ENCODE measurements at regions not wholly inside any gene's neighbourhood (a gene's known extent, or its start where the extent isn't known, plus 50 kb on each side); places are given as distances from the start of the nearest gene placed in this dataset.

DNA sequence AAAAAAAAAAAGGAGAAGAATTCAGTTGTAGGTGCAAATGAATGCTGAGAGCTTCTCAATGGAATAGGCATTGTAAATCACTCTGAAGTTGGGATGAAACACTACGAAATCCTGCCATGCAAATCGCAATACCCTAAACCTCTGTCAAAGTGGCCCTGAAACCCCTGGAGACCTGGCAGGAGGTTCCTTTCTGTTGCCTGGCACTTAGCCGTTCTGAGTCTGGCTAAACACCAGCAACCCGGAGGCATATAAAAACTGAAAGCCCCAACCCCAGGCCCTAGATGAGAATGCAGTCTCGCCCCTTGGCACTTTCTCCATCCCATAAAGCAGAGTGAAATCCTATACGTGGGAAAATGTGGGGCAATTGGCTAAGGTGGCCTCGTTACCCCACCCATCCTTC is 151.5 kb upstream of the PARP11 start:
- POLR2A ChIA-PET = no interaction called here
- Mint-ChIP-seq H3K4me1 (peaks cover 25% of the 10 kb centered on the region), H3K27me3 (no peaks in the 10 kb centered on the region), H3K36me3 (no peaks in the 10 kb centered on the region), H3K9me3 (no peaks in the 10 kb centered on the region), H3K27ac (no peak overlapping the region), H3K4me3 (no peak overlapping the region)
- DNase-seq = no peak
- ATAC-seq (ENCODE audit: low read depth) = no peak

DNA sequence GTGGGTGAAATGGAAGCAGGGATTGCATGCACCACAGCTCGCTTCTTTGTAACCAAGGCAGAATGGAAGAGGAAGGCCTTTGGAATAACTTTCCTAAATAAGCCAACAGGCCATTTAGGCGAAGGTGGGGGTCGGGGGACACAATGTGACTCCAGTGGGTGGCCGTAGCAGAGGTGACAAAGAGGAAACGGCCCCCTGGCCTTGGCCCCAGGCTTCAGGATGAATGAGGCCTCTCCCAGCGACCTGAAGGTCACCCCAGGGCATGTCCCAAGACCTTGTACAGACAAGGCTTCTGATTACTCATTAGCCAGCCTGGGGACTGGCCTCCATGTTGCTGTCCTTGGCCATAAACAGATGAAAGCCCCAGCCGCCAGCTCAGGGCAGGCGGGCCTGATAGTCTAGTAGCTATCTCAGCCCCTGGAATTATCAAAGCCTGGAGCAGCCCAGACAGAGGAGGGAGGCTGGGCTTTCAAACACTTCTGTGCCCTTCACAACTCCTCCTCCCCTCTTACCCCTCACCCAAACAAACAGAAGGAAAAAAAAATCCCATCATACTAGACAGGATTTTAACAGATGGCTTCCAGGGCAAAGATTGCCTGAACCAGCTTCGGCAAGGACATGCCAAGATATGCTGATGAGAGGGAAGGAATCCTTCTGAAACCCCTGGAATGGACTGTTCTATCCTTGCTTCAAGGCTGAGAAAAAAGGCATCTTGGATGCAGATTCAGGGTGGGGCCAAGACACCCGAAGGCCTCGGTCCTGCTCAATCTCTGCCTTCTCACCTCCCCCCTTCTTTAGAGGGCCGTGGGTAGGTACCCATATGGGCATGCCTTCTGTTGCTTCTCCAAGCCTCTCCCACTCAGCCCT is 142.3 kb upstream of the PARP11 start:
- Mint-ChIP-seq H3K4me1 (no peaks in the 10 kb centered on the region), H3K4me3 (no peak overlapping the region), H3K9me3 (no peaks in the 10 kb centered on the region), H3K27ac (no peak overlapping the region), H3K27me3 (peaks cover 2% of the 10 kb centered on the region), H3K36me3 (no peaks in the 10 kb centered on the region)
- DNase-seq = no peak
- POLR2A ChIA-PET = no interaction called here
- no peak for ATAC-seq (ENCODE audit: low read depth)

DNA sequence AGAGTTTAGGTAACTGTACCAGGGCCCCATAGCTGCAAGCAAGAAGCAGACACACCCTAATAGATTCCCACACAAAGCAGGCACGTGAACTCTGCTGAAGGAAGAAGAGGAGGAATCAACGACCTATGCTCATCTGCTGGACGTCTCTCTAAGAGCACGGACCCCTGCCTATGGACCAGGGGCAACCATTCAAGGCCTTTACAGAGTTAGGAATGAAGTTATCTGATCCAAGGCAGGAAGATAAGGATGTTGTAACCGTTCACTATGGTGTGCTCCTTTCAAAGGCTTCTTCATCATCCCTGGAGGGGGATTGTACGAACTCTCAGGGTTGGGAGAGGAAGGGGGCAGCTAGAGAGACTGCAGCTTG is 141.6 kb upstream of the PARP11 start:
- DNase-seq = no peak
- no peak overlapping the region for H3K4me3 Mint-ChIP-seq
- no peaks in the 10 kb centered on the region for H3K36me3 Mint-ChIP-seq
- no peak overlapping the region for H3K27ac Mint-ChIP-seq
- no peak for ATAC-seq (ENCODE audit: low read depth)
- POLR2A ChIA-PET = no interaction called here
- H3K4me1 Mint-ChIP-seq = no peaks in the 10 kb centered on the region
- H3K9me3 Mint-ChIP-seq = no peaks in the 10 kb centered on the region
- peaks cover 2% of the 10 kb centered on the region for H3K27me3 Mint-ChIP-seq

DNA sequence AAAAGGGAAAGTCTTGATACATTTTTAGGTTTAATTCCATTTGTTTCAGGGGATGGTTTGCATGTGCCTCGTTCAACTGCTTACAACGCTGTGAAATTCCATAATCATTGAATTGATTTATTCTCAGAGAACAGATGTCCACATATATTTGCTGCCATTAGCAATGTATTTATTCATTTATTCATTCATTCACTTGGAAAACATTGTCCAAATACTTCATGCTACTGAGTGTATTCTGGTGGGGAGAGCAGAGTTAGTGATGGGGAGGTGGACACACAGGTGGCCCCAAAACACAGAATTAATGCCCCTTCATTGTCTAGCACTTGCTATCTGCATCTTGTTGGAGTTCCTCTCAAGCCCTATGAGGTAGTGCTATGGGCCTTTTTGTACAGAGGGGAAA is 141.2 kb upstream of the PARP11 start:
- no peaks in the 10 kb centered on the region for H3K9me3 Mint-ChIP-seq
- H3K27ac Mint-ChIP-seq = no peak overlapping the region
- POLR2A ChIA-PET = no interaction called here
- H3K36me3 Mint-ChIP-seq = no peaks in the 10 kb centered on the region
- ATAC-seq (ENCODE audit: low read depth) = no peak
- no peak for DNase-seq
- peaks cover 2% of the 10 kb centered on the region for H3K27me3 Mint-ChIP-seq
- H3K4me3 Mint-ChIP-seq = no peak overlapping the region
- H3K4me1 Mint-ChIP-seq = no peaks in the 10 kb centered on the region

DNA sequence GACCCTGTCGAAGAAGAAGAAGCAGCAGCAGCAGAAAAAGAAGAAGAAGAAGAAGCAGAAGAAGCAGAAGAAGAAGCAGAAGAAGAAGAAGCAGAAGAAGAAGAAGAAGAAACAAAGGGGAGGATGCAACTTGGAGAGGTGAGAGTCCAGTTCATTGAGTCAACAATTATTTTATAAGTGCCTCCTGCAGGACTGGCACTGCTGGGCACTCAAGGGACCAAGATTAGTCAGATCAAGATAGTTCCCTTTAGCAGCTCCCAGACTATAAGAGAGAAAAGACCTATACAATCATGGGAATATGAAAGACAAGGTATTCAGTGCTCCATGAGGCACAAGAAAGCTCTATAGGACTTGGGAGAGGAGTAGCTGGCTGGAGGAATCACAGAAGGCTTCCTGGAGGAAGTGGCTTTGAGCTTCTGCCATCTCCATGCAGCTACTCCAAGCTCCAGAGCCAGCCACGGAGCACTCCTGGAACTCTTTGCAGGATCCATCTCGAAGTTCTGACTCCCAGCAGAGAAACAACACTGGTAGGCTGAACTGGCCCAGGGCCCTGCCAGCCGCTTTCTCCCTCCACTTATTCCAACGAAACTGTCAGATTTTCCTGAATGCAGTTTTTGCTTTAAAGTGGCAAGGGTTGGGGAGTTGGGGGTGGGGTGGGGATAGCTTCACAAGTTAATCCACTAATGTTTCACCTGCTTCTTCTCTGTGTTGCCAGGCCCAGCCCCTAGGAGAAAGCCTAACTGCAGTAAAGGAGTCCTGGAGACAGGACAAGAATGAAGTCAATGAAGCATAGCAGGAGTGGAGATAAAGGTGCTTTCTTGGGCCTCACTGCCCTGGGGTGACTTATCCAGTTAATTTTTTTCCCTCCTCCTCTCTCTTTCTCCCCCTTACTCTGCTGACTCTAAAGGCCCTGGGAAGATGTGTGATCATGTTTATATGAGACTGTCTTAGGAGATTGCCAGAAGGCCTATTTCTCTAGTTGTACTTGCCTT is 140.1 kb upstream of the PARP11 start:
- H3K9me3 Mint-ChIP-seq = no peaks in the 10 kb centered on the region

DNA sequence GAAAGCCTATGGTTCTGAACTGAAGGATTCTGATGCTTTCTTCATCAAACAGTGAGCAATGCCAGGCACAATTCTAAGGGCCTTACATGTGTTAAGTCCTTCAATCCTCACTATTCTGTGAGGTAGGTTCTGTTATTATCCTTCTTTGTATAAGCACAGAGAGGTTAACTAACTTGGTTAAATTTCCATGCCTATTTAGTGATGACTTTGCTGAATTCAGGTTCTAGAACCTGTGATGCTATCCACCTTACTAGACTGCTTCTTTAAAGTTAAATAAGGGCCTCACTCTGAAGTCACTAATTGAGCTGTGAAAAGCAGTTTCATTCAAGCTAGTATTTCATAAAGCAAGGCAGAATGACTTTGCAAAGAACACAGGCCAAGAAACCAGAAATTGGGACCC is 138.9 kb upstream of the PARP11 start:
- H3K27me3 Mint-ChIP-seq = peaks cover 4% of the 10 kb centered on the region
- POLR2A ChIA-PET = interaction anchor here (1.2 kb wide), 1 partner anchor 18 kb away, joined by 3 read pairs; no protein-coding TSS in a partner anchor
- H3K4me3 Mint-ChIP-seq = no peak overlapping the region
- no peaks in the 10 kb centered on the region for H3K4me1 Mint-ChIP-seq
- H3K27ac Mint-ChIP-seq = no peak overlapping the region
- ATAC-seq (ENCODE audit: low read depth) (no peak), DNase-seq (no peak)
- no peaks in the 10 kb centered on the region for H3K9me3 Mint-ChIP-seq
- no peaks in the 10 kb centered on the region for H3K36me3 Mint-ChIP-seq

More for the DNA sequence above, 140.1 kb upstream of the PARP11 start:
- no peak for DNase-seq
- H3K4me3 Mint-ChIP-seq = no peak overlapping the region
- no peak for ATAC-seq (ENCODE audit: low read depth)
- no peaks in the 10 kb centered on the region for H3K36me3 Mint-ChIP-seq
- H3K4me1 Mint-ChIP-seq = no peaks in the 10 kb centered on the region
- POLR2A ChIA-PET = interaction anchor here (1.2 kb wide), 1 partner anchor 17 kb away, joined by 3 read pairs; no protein-coding TSS in a partner anchor
- H3K27me3 Mint-ChIP-seq = peaks cover 2% of the 10 kb centered on the region
- H3K27ac Mint-ChIP-seq = no peak overlapping the region

DNA sequence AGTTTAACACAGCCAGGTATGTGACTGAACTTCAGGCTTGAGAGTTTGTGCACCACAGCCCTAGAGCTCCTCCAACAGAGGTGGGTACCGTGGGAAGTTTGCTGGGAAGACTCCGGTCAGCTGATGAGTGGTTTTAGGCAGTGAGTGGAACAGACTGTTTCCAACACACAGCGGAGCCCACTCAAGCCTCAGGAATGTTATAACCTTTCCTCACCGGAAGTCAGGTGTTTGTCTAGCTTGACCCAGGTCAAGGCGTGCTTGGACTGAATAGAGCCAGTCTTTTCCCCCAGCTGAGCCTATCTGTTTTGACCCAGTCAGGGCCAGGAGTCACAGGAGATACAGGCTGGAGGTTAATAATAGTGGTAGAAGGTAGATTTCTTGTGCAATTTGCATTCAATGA is 138.4 kb upstream of the PARP11 start:
- H3K4me1 Mint-ChIP-seq = no peaks in the 10 kb centered on the region
- no peak overlapping the region for H3K4me3 Mint-ChIP-seq
- DNase-seq = no peak
- no peaks in the 10 kb centered on the region for H3K9me3 Mint-ChIP-seq
- H3K27me3 Mint-ChIP-seq = peaks cover 4% of the 10 kb centered on the region
- no peak for ATAC-seq (ENCODE audit: low read depth)
- H3K36me3 Mint-ChIP-seq = no peaks in the 10 kb centered on the region
- POLR2A ChIA-PET = interaction anchor here (1.2 kb wide), 1 partner anchor 18 kb away, joined by 3 read pairs; no protein-coding TSS in a partner anchor
- no peak overlapping the region for H3K27ac Mint-ChIP-seq

DNA sequence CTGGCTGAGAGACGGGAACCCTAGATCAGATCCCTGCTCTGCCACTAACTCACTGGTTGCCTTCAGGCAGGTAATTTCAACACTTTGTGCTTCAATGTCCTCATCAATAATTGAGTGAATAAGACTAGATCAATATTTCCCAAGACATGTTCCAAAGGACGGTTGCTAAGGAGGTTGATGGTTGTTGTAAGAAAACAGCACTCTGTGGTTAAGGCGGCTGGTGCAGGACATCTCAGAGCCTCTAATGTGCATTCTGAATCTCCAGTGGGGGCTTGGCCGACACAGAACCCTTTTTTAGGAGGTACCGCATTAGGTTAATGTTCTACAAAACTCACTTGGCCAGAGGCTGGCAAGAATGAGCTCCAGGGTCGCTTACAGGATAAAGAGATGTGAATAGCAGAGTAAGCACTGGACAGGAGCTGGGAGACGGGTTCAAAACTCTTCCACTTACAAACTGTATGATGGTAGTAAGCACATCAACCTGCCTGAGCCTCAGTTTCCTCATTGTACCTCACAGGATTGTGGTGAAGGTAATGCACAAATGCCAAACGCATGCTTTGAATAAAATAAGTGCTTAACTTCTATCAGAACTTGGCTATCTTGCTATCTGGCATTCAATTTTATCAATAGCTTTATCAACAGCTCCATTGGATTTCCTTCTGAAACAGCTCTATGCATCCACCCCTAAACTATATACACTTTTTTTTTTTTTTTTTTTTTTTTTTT is 136.9 kb upstream of the PARP11 start:
- ATAC-seq (ENCODE audit: low read depth) (no peak), DNase-seq (no peak)
- H3K27ac Mint-ChIP-seq = no peak overlapping the region
- no peaks in the 10 kb centered on the region for H3K36me3 Mint-ChIP-seq
- H3K9me3 Mint-ChIP-seq = no peaks in the 10 kb centered on the region
- peaks cover 4% of the 10 kb centered on the region for H3K27me3 Mint-ChIP-seq
- POLR2A ChIA-PET = no interaction called here
- H3K4me3 Mint-ChIP-seq = no peak overlapping the region
- H3K4me1 Mint-ChIP-seq = peaks cover 2% of the 10 kb centered on the region

DNA sequence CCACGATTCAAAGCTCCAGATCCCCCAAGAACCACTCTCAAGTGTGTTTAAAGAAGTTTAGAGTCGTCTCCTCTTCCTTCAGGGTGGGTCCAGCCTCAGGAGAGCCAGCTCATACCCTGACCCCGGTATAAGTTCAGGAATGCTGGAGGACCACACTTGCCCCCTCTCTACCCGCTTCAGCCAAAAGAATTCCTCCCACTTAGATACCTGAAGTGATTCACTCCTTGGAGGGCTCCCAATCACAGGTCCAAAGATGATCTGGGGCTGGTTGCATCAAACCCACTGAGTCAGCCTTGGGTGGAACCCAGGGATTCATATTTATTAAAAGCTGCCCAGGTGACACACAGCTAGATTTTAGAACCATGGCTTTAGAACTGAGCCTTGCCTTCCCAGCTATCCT is 133.5 kb upstream of the PARP11 start:
- Mint-ChIP-seq H3K9me3 (no peaks in the 10 kb centered on the region), H3K27me3 (peaks cover 2% of the 10 kb centered on the region), H3K4me1 (peaks cover 6% of the 10 kb centered on the region), H3K27ac (no peak overlapping the region), H3K36me3 (no peaks in the 10 kb centered on the region), H3K4me3 (no peak overlapping the region)
- DNase-seq = no peak
- POLR2A ChIA-PET = interaction anchor here (1.1 kb wide), 1 partner anchor 267 kb away, joined by 3 read pairs; the partner anchor contains the start of gene CCND2
- no peak for ATAC-seq (ENCODE audit: low read depth)

DNA sequence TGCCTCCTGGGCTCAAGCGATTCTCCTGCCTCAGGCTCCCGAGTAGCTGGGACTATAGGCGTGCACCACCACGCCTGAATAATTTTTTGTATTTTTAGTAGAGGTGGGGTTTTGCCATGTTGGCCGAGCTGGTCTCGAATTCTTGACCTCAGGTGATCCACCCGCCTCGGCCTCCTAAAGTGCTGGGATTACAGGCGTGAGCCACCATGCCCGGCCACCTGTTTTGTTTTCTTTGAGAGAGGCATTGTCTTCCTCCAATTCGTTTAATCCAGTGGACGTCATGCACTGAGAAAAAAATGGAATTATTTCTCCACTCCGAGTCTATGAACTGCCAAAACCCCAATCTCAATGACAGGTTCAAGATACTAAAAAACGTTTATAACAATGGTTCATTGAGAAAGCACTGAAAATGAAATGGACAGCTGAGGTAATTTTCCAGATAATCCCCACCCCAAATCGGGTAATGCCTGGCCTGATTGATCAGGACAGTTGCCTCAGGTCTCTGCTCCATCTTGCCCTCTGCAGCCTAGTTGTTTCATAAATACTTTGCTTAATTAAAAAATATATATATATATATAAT is 132.7 kb upstream of the PARP11 start:
- peaks cover 4% of the 10 kb centered on the region for H3K27me3 Mint-ChIP-seq
- peaks cover 11% of the 10 kb centered on the region for H3K4me1 Mint-ChIP-seq
- DNase-seq (no peak), ATAC-seq (ENCODE audit: low read depth) (no peak)
- POLR2A ChIA-PET = interaction anchor here (0.7 to 1.1 kb wide), 3 partner anchors 101 to 268 kb away, joined by 3 read pairs; partner anchors contain the start of gene CCND2
- no peak overlapping the region for H3K4me3 Mint-ChIP-seq
- no peak overlapping the region for H3K27ac Mint-ChIP-seq
- peaks cover 2% of the 10 kb centered on the region for H3K9me3 Mint-ChIP-seq
- no peaks in the 10 kb centered on the region for H3K36me3 Mint-ChIP-seq

DNA sequence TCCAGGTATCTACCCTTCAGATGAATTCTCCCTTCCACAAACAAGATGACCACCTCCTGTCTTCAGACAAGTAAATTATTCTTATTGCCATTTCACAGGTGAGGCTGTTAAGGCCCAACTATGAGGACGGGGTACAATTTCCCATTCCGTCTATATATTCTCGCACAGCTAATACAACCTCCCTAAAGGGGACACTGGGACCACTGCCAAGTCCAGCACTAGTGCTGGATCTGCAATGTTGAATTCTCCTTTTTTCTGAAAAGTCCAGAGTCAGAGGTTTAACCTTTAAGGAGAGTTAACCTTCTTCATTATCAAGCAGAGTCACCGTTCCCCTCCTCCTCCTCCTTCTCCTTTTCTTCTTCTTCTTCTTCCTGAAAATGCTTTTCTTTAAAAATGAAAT is 130.4 kb upstream of the PARP11 start:
- DNase-seq (no peak), ATAC-seq (ENCODE audit: low read depth) (no peak)
- H3K36me3 Mint-ChIP-seq = no peaks in the 10 kb centered on the region
- H3K9me3 Mint-ChIP-seq = peaks cover 7% of the 10 kb centered on the region
- peaks cover 18% of the 10 kb centered on the region for H3K4me1 Mint-ChIP-seq
- H3K4me3 Mint-ChIP-seq = no peak overlapping the region
- H3K27ac Mint-ChIP-seq = no peak overlapping the region
- POLR2A ChIA-PET = interaction anchor here (0.7 kb wide), 1 partner anchor 61 kb away, joined by 3 read pairs; no protein-coding TSS in a partner anchor
- H3K27me3 Mint-ChIP-seq = peaks cover 6% of the 10 kb centered on the region

DNA sequence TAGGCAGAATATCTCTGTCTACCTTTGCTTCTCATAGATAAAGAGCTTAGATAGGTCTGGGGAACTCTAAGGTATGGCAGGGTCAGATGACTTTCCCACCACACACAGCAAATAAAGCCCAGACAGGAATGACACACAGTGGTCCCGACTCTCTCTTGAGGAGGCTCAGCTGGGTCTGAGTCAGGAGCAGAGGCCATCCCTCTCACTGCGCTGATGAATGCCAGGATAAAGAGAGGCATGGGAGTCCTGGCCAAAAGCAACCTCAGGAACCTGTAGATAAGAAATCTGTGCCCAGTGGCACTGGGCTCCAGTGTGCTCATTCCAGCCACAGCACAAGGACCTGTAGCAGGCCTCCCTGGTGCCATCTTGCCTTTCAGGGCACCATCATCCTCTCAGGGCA is 129.4 kb upstream of the PARP11 start:
- Mint-ChIP-seq H3K4me1 (peaks cover 22% of the 10 kb centered on the region), H3K27me3 (peaks cover 6% of the 10 kb centered on the region), H3K27ac (no peak overlapping the region), H3K9me3 (peaks cover 7% of the 10 kb centered on the region), H3K4me3 (no peak overlapping the region), H3K36me3 (no peaks in the 10 kb centered on the region)
- DNase-seq (no peak), ATAC-seq (ENCODE audit: low read depth) (no peak)
- POLR2A ChIA-PET = interaction anchor here (0.7 kb wide), 1 partner anchor 93 kb away, joined by 3 read pairs; no protein-coding TSS in a partner anchor

Measured in activated naive CD8-positive, alpha-beta T cell treated with anti-CD3 and anti-CD28 coated beads, Interleukin-2, amount 10 ng/mL, durations not matched to agents 7 days and 5 days (primary cell).